ENCODE measurements at regions not wholly inside any gene's neighbourhood (a gene's known extent, or its start where the extent isn't known, plus 50 kb on each side); places are given as distances from the start of the nearest gene placed in this dataset.

- DNase-seq, result no peak
Measured at GRCh38 chr9:107064378-107064777, 201.4 kb downstream of the ZNF462 start.

- no peak for DNase-seq
Measured at GRCh38 chr9:107065549-107065948, 202.6 kb downstream of the ZNF462 start.

GRCh38 chr9:107067739-107068416, 204.9 kb downstream of the ZNF462 start:
- DNase-seq, result no peak

- DNase-seq, result no peak
Measured at GRCh38 chr9:107068581-107068980, 205.6 kb downstream of the ZNF462 start.

- DNase-seq, result no peak
Measured at GRCh38 chr9:107070586-107070985, 207.6 kb downstream of the ZNF462 start.

GRCh38 chr9:107078061-107078460, 205.0 kb upstream of the RAD23B start:
- DNase-seq, result no peak

- no peak for DNase-seq
Measured at GRCh38 chr9:107079589-107079988, 203.5 kb upstream of the RAD23B start.

GRCh38 chr9:107080130-107080529, 202.9 kb upstream of the RAD23B start:
- DNase-seq, result no peak

- DNase-seq, result no peak
Measured at GRCh38 chr9:107086460-107086859, 196.6 kb upstream of the RAD23B start.

- no peak for DNase-seq
Measured at GRCh38 chr9:107087222-107087621, 195.9 kb upstream of the RAD23B start.

GRCh38 chr9:107090218-107090617, 192.9 kb upstream of the RAD23B start:
- no peak for DNase-seq

GRCh38 chr9:107093365-107094060, 189.6 kb upstream of the RAD23B start:
- no peak for DNase-seq

GRCh38 chr9:107094370-107094769, 188.7 kb upstream of the RAD23B start:
- DNase-seq, result no peak

- no peak for DNase-seq
Measured at GRCh38 chr9:107100591-107100990, 182.5 kb upstream of the RAD23B start.

GRCh38 chr9:107102011-107102410, 181.1 kb upstream of the RAD23B start:
- no peak for DNase-seq

GRCh38 chr9:107103621-107104020, 179.5 kb upstream of the RAD23B start:
- DNase-seq, result no peak

- no peak for DNase-seq
Measured at GRCh38 chr9:107105784-107106183, 177.3 kb upstream of the RAD23B start.

- no peak for DNase-seq
Measured at GRCh38 chr9:107106416-107106815, 176.7 kb upstream of the RAD23B start.

- DNase-seq, result no peak
Measured at GRCh38 chr9:107108342-107109130, 174.5 kb upstream of the RAD23B start.

- no peak for DNase-seq
Measured at GRCh38 chr9:107109324-107109723, 173.8 kb upstream of the RAD23B start.

- no peak for DNase-seq
Measured at GRCh38 chr9:107110153-107110552, 172.9 kb upstream of the RAD23B start.

- DNase-seq, result no peak
Measured at GRCh38 chr9:107112707-107113243, 170.3 kb upstream of the RAD23B start.

GRCh38 chr9:107118863-107119624, 164.0 kb upstream of the RAD23B start:
- no peak for DNase-seq
